ENCODE measurements at regions not wholly inside any gene's neighbourhood (a gene's known extent, or its start where the extent isn't known, plus 50 kb on each side); places are given as distances from the start of the nearest gene placed in this dataset.

DNA sequence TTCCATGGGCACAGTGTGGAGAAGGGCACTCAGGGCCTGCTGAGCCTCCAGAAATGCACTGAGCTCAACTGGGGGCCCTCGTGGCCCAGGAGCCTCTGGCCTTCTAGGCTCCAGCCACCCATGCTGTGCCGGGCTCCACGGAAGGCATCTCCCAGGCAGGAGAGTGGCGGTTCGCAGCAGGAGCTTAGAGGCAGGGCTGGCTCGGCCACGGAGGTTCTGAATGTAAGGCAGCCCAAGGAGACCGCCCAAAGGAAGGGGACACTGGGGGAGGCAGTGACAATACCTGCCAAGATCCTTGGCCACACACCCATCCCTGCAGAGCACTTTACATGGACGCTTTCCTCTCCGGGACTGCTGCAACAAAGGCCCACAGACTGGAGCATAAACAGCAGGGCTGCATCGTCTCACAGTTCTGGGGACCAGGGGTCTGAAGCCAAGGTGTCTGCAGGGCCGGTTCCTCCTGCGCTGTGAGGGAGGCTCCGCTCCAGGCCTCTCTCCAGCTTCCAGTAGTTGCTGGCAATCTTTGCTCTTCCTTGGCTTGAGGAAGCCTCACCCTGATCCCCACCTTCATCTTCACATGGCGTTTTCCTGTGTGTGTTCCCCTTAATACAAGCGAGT, 128.2 kb upstream of the CDH4 start:
- TF ChIP-seq REST (IDR thresholded peaks at IDR 0.05; ENCODE audit: insufficient read depth in 1 of 2, low read depth in 2 of 2, low read length in 2 of 2) (no peak), FOXP2 (optimal IDR thresholded peaks at IDR 0.05; ENCODE audit: borderline replicate concordance, extremely low read depth, extremely low read length, insufficient read depth) (no peak), POLR2AphosphoS5 (IDR thresholded peaks at IDR 0.05; ENCODE audit: low read depth, low read length) (no peak), TAF1 (IDR thresholded peaks at IDR 0.05; ENCODE audit: borderline replicate concordance, insufficient read depth, low read length) (no peak), SIN3A (IDR thresholded peaks at IDR 0.05; ENCODE audit: borderline replicate concordance, insufficient read depth, low read length) (no peak)

DNA sequence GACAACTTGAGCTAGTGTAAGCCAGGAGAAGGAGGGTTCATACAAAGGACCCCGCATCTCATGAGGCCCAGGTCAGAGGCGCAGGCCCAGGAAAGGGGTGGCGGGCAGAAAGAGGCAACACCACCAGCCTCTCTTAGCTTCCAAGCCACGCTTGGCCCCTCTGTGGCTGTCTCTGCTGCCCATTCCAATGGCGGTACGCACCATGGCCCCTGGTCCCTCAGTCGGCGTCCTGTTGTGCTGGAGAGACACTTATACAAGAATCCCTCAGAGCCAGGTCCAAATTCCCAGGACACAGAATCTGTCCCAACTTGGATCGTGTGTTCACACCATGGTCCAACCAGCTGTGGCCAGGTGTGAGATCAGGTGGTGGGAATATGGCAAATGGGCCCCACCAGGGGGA, 127.0 kb upstream of the CDH4 start:
- TF ChIP-seq POLR2AphosphoS5 (IDR thresholded peaks at IDR 0.05; ENCODE audit: low read depth, low read length), result no peak
- TF ChIP-seq REST (IDR thresholded peaks at IDR 0.05; ENCODE audit: insufficient read depth in 1 of 2, low read depth in 2 of 2, low read length in 2 of 2), result no peak
- TF ChIP-seq FOXP2 (optimal IDR thresholded peaks at IDR 0.05; ENCODE audit: borderline replicate concordance, extremely low read depth, extremely low read length, insufficient read depth), result no peak
- no peak for TF ChIP-seq SIN3A (IDR thresholded peaks at IDR 0.05; ENCODE audit: borderline replicate concordance, insufficient read depth, low read length)
- no peak for TF ChIP-seq TAF1 (IDR thresholded peaks at IDR 0.05; ENCODE audit: borderline replicate concordance, insufficient read depth, low read length)

GRCh38 chr20:61125546-61126180, 126.4 kb upstream of the CDH4 start:
- TF ChIP-seq TAF1 (IDR thresholded peaks at IDR 0.05; ENCODE audit: borderline replicate concordance, insufficient read depth, low read length), result no peak
- TF ChIP-seq SIN3A (IDR thresholded peaks at IDR 0.05; ENCODE audit: borderline replicate concordance, insufficient read depth, low read length), result no peak
- TF ChIP-seq REST (IDR thresholded peaks at IDR 0.05; ENCODE audit: insufficient read depth in 1 of 2, low read depth in 2 of 2, low read length in 2 of 2), result no peak
- no peak for TF ChIP-seq POLR2AphosphoS5 (IDR thresholded peaks at IDR 0.05; ENCODE audit: low read depth, low read length)
- TF ChIP-seq FOXP2 (optimal IDR thresholded peaks at IDR 0.05; ENCODE audit: borderline replicate concordance, extremely low read depth, extremely low read length, insufficient read depth), result no peak

DNA sequence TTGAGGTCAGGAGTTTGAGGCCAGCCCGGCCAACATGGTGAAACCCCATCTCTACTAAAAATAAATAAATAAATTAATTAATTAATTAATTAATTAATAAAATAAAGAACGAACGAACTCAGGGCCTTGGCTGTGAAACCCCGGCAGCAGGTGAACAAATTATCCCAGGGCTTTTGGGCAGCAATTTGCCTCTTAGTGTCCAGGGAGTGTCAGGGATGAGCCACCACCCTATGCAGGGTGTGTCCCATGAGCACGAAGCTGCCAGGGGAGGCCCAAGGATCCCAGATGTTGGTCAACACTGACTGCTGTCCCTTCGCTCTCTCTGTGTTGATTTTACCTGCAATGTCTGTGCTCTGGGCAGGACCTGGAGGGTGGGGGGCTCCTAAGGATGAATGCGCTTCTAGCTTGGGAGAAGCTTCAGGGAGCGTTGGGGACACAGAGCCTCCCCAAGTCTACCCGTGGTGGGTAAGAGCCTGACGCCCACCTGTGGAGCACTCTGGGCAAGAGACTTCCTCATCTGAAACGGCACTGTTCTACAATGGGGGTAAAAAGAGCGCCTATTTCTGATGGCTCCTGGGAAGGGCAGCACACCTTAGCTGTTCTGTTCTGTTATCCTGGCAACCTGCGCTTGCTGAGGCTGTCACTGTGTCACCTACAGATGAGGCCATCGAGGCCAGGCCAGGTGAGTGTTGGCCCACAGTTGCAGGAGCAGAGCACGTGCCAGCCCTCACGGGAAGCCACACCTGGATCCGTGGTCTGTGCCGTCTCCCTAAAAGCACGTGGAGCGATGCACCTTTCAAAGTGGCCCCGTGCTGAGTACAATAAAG, 125.5 kb upstream of the CDH4 start:
- no peak for TF ChIP-seq FOXP2 (optimal IDR thresholded peaks at IDR 0.05; ENCODE audit: borderline replicate concordance, extremely low read depth, extremely low read length, insufficient read depth)
- TF ChIP-seq REST (IDR thresholded peaks at IDR 0.05; ENCODE audit: insufficient read depth in 1 of 2, low read depth in 2 of 2, low read length in 2 of 2), result no peak
- no peak for TF ChIP-seq POLR2AphosphoS5 (IDR thresholded peaks at IDR 0.05; ENCODE audit: low read depth, low read length)
- TF ChIP-seq TAF1 (IDR thresholded peaks at IDR 0.05; ENCODE audit: borderline replicate concordance, insufficient read depth, low read length), result no peak
- no peak for TF ChIP-seq SIN3A (IDR thresholded peaks at IDR 0.05; ENCODE audit: borderline replicate concordance, insufficient read depth, low read length)

Measured in PFSK-1 (cell line).